Activated T-helper 1 cell treated with Interleukin-2 at 50 U/mL for 16 hours (primary cell): ENCODE measurements at regions not wholly inside any gene's neighbourhood (a gene's known extent, or its start where the extent isn't known, plus 50 kb on each side); places are given as distances from the start of the nearest gene placed in this dataset.
"Not testable (repeated sequence)": the region's sequence is repeated elsewhere in the genome, so short reads cannot be mapped to it uniquely, and the experiment has no call there.

Experiments used
- DNase-seq: peaks from one replicate; pipeline ENCODE4 v3.0.0-alpha.2; 2020; ENCODE audit warnings: low read depth

- DNase-seq = no peak
Observed at GRCh38 chr13:108077284-108077683, 138.1 kb downstream of the LIG4 start.

GRCh38 chr13:108074429-108074828, 140.9 kb downstream of the LIG4 start:
- not testable (repeated sequence) for DNase-seq

GRCh38 chr13:108070925-108071324, 144.4 kb downstream of the LIG4 start:
- no peak for DNase-seq

GRCh38 chr13:108070491-108070890, 144.8 kb downstream of the LIG4 start:
- DNase-seq = no peak

- DNase-seq = no peak
Observed at GRCh38 chr13:108069521-108070210, 145.7 kb downstream of the LIG4 start.

GRCh38 chr13:108064372-108064771, 151.0 kb downstream of the LIG4 start:
- not testable (repeated sequence) for DNase-seq

- DNase-seq = no peak
Observed at GRCh38 chr13:108060111-108060510, 155.2 kb downstream of the LIG4 start.

GRCh38 chr13:108056278-108056677, 159.1 kb downstream of the LIG4 start:
- DNase-seq = no peak

GRCh38 chr13:108049211-108049610, 166.1 kb downstream of the LIG4 start:
- no peak for DNase-seq

- no peak for DNase-seq
Observed at GRCh38 chr13:108044954-108045353, 170.4 kb downstream of the LIG4 start.

- DNase-seq = not testable (repeated sequence)
Observed at GRCh38 chr13:108042866-108043265, 172.5 kb downstream of the LIG4 start.

GRCh38 chr13:108037348-108037747, 178.0 kb downstream of the LIG4 start:
- DNase-seq = no peak

- no peak for DNase-seq
Observed at GRCh38 chr13:108036411-108036932, 178.9 kb downstream of the LIG4 start.

GRCh38 chr13:108034909-108035410, 180.4 kb downstream of the LIG4 start:
- DNase-seq = no peak

- no peak for DNase-seq
Observed at GRCh38 chr13:108033800-108034707, 181.3 kb downstream of the LIG4 start.

- no peak for DNase-seq
Observed at GRCh38 chr13:108031865-108032264, 183.5 kb downstream of the LIG4 start.

- no peak for DNase-seq
Observed at GRCh38 chr13:108030769-108031168, 184.6 kb downstream of the LIG4 start.

- DNase-seq = no peak
Observed at GRCh38 chr13:108026680-108027410, 188.5 kb downstream of the LIG4 start.

- no peak for DNase-seq
Observed at GRCh38 chr13:108020027-108020426, 195.3 kb downstream of the LIG4 start.

- DNase-seq = no peak
Observed at GRCh38 chr13:108018371-108018870, 196.9 kb downstream of the LIG4 start.

- DNase-seq = no peak
Observed at GRCh38 chr13:108006619-108007018, 208.7 kb downstream of the LIG4 start.

- no peak for DNase-seq
Observed at GRCh38 chr13:108005231-108005630, 210.1 kb downstream of the LIG4 start.
